H1 (cell line): ENCODE measurements at regions not wholly inside any gene's neighbourhood (a gene's known extent, or its start where the extent isn't known, plus 50 kb on each side); places are given as distances from the start of the nearest gene placed in this dataset.

ENCODE experiments used
- CTCF ChIA-PET: fragments of 300-600 bp; sonication (Branson Sonifier 250); formaldehyde crosslinking; loops from one replicate; lab custom pipeline; 2021; ENCODE audit not compliant: partially characterized antibody; lab: Charles Lee
- POLR2A ChIA-PET: fragments of 300-600 bp; sonication (Branson Sonifier 250); formaldehyde crosslinking; loops from one replicate; lab custom pipeline; 2021; ENCODE audit warnings: inconsistent platforms; ENCODE audit not compliant: partially characterized antibody; lab: Charles Lee
- DNase-seq, 2 experiments: peaks; one replicate each; pipeline versions ENCODE4 v3.0.0 to v3.0.0-alpha.2; 2010 to 2022; ENCODE audit warnings: low spot score in 2 of 2, low read depth in 1 of 2, mixed read lengths in 1 of 2
- FAIRE-seq: peaks from 2 replicates; lab custom pipeline; 2011; peaks lifted over from hg19 to GRCh38; lab: Jason Lieb, UNC
- H2AFZ ChIP-seq: 2 replicates; pipeline ENCODE4 v1.8.1; 2012; ENCODE audit warnings: low read length, inconsistent platforms
- H2AK5ac ChIP-seq: 2 replicates; pipeline ENCODE4 v1.6.1; 2013; ENCODE audit warnings: low read depth, low read length
- H2BK120ac ChIP-seq: replicated peaks from 2 replicates; pipeline ENCODE3; 2013; ENCODE audit warnings: low read depth, low read length, inconsistent platforms
- H2BK12ac ChIP-seq: 2 replicates; pipeline ENCODE4 v1.6.1; 2013; ENCODE audit warnings: low read depth, low read length
- H2BK15ac ChIP-seq: 2 replicates; pipeline ENCODE4 v1.6.1; 2013; ENCODE audit warnings: low read length
- H2BK20ac ChIP-seq: 2 replicates; pipeline ENCODE4 v1.6.1; 2013; ENCODE audit warnings: low read length
- H2BK5ac ChIP-seq: 2 replicates; pipeline ENCODE4 v1.6.1; 2013; ENCODE audit warnings: low read depth, low read length
- H3K14ac ChIP-seq: 2 replicates; pipeline ENCODE4 v1.6.1; 2013; ENCODE audit warnings: inconsistent platforms; ENCODE audit not compliant: insufficient read length
- H3K18ac ChIP-seq: 2 replicates; pipeline ENCODE4 v1.6.1; 2013; ENCODE audit warnings: low read length; ENCODE audit errors: extremely low read depth
- H3K23ac ChIP-seq: 2 replicates; pipeline ENCODE4 v1.6.1; 2013; ENCODE audit warnings: inconsistent platforms; ENCODE audit not compliant: insufficient read length
- H3K23me2 ChIP-seq: 2 replicates; pipeline ENCODE4 v1.6.1; 2013; ENCODE audit warnings: low read depth, low read length
- H3K27ac ChIP-seq: 2 replicates; pipeline ENCODE4 v1.6.1; 2011; ENCODE audit warnings: low read depth, low read length, inconsistent platforms
- H3K27me3 ChIP-seq, 4 experiments: replicated peaks in 1 of 4; 1 replicate in 1 of 4; 2 replicates in 3 of 4; pipeline versions ENCODE4 v1.6.1 to v1.8.1; 2011 to 2013; ENCODE audit warnings: low read length in 3 of 4, mild to moderate bottlenecking in 3 of 4, inconsistent platforms in 2 of 4, mixed read lengths in 2 of 4, moderate library complexity in 1 of 4; ENCODE audit not compliant: control insufficient read depth in 3 of 4, insufficient read depth in 3 of 4; ENCODE audit errors: extremely low read depth in 1 of 4
- H3K36me3 ChIP-seq, 4 experiments: 2 replicates each; pipeline versions ENCODE4 v1.6.1 to v1.8.1; 2011 to 2013; ENCODE audit warnings: mild to moderate bottlenecking in 4 of 4, low read length in 3 of 4, moderate library complexity in 2 of 4, control low read depth in 1 of 4, inconsistent platforms in 1 of 4; ENCODE audit not compliant: insufficient read depth in 4 of 4, control insufficient read depth in 2 of 4
- H3K4ac ChIP-seq: replicated peaks from 2 replicates; pipeline ENCODE3; 2013; ENCODE audit warnings: low read length, low read depth, mixed read lengths, inconsistent platforms; ENCODE audit not compliant: insufficient read length
- H3K4me1 ChIP-seq, 4 experiments: replicated peaks in 1 of 4; 1 replicate in 1 of 4; 2 replicates in 3 of 4; pipeline versions ENCODE4 v1.6.1 to v1.8.1; 2011 to 2013; ENCODE audit warnings: low read length in 3 of 4, inconsistent platforms in 2 of 4, mixed read lengths in 1 of 4; ENCODE audit not compliant: insufficient read depth in 4 of 4, control insufficient read depth in 3 of 4
- H3K4me2 ChIP-seq, 2 experiments: 2 replicates each; pipeline versions ENCODE4 v1.6.1 to v1.8.1; 2011 to 2013; ENCODE audit warnings: low read depth in 2 of 2, low read length in 2 of 2, control low read depth in 1 of 2, inconsistent platforms in 1 of 2, mild to moderate bottlenecking in 1 of 2; ENCODE audit not compliant: insufficient read depth in 1 of 2
- H3K4me3 ChIP-seq, 4 experiments: fragments of 200-600, 300-600 bp in 1 of 4; sonication (generic), shearing (Covaris generic), sonication (Bioruptor Twin) in 1 of 4; 2 replicates each; pipeline versions ENCODE4 v1.5.1 to v1.8.1; 2011 to 2016; ENCODE audit warnings: low read length in 4 of 4, low read depth in 3 of 4, control low read depth in 2 of 4, inconsistent platforms in 2 of 4, mild to moderate bottlenecking in 2 of 4, mixed read lengths in 1 of 4, moderate library complexity in 1 of 4; ENCODE audit not compliant: insufficient read depth in 2 of 4; ENCODE audit errors: extremely low read depth in 1 of 4
- H3K56ac ChIP-seq: replicated peaks from 2 replicates; pipeline ENCODE3; 2013; ENCODE audit warnings: low read depth, mild to moderate bottlenecking, mixed read lengths, low read length, inconsistent platforms; ENCODE audit not compliant: insufficient read length
- H3K79me1 ChIP-seq: 2 replicates; pipeline ENCODE4 v1.6.1; 2013; ENCODE audit warnings: low read depth, low read length, control low read depth
- H3K79me2 ChIP-seq, 2 experiments: 2 replicates each; pipeline versions ENCODE4 v1.6.1 to v1.8.1; 2012 to 2013; ENCODE audit warnings: low read length in 2 of 2, mild to moderate bottlenecking in 2 of 2, inconsistent platforms in 1 of 2; ENCODE audit not compliant: insufficient read depth in 2 of 2, control insufficient read depth in 1 of 2
- H3K9ac ChIP-seq, 4 experiments: replicated peaks in 1 of 4; 1 replicate in 1 of 4; 2 replicates in 3 of 4; pipeline versions ENCODE4 v1.6.1 to v1.8.1; 2011 to 2013; ENCODE audit warnings: low read depth in 3 of 4, low read length in 3 of 4, control low read depth in 2 of 4, mild to moderate bottlenecking in 2 of 4, moderate library complexity in 2 of 4, inconsistent platforms in 1 of 4; ENCODE audit errors: extremely low read depth in 1 of 4
- H3K9me3 ChIP-seq, 2 experiments: 2 replicates each; pipeline versions ENCODE4 v1.6.1 to v1.8.1; 2012 to 2013; ENCODE audit warnings: mild to moderate bottlenecking in 2 of 2, moderate library complexity in 2 of 2, control low read depth in 1 of 2, inconsistent platforms in 1 of 2, low read depth in 1 of 2, low read length in 1 of 2, mixed read lengths in 1 of 2; ENCODE audit not compliant: insufficient read depth in 2 of 2
- H4K20me1 ChIP-seq, 2 experiments: replicated peaks in 1 of 2; 2 replicates each; pipeline versions ENCODE3 to v1.8.1; 2011 to 2013; ENCODE audit warnings: inconsistent platforms in 2 of 2, low read length in 2 of 2, mild to moderate bottlenecking in 1 of 2; ENCODE audit not compliant: insufficient read depth in 2 of 2, control insufficient read depth in 1 of 2
- H4K5ac ChIP-seq: 2 replicates; pipeline ENCODE4 v1.6.1; 2013; ENCODE audit warnings: low read length, low read depth, mixed read lengths, inconsistent platforms; ENCODE audit not compliant: insufficient read length
- H4K8ac ChIP-seq: 2 replicates; pipeline ENCODE4 v1.8.0; 2013; ENCODE audit warnings: mild to moderate bottlenecking, moderate library complexity, low read length, inconsistent platforms; ENCODE audit not compliant: insufficient read depth; ENCODE audit errors: extremely low read depth
- H4K91ac ChIP-seq: replicated peaks from 2 replicates; pipeline ENCODE3; 2013; ENCODE audit warnings: low read length, mixed read lengths, inconsistent platforms; ENCODE audit not compliant: insufficient read length
- BACH1 ChIP-seq: IDR thresholded peaks from 2 replicates; pipeline ENCODE4 v1.6.1; 2012; ENCODE audit warnings: low read length, improper control_type of control experiment
- CHD2 ChIP-seq: IDR thresholded peaks from 2 replicates; pipeline ENCODE4 v1.6.1; 2012; ENCODE audit warnings: low read length, improper control_type of control experiment
- E2F6 ChIP-seq: IDR thresholded peaks from 2 replicates; pipeline ENCODE4 v1.6.1; 2012; ENCODE audit warnings: inconsistent platforms
- HDAC2 ChIP-seq, 2 experiments: fragments of 300-600 bp in 1 of 2; sonication (generic) in 1 of 2; IDR thresholded peaks; 2 replicates each; pipeline ENCODE4 v1.6.1; 2011 to 2012; ENCODE audit warnings: low read depth in 2 of 2, low read length in 2 of 2, mild to moderate bottlenecking in 2 of 2, moderate library complexity in 2 of 2, borderline replicate concordance in 1 of 2, inconsistent platforms in 1 of 2
- JUN ChIP-seq: IDR thresholded peaks from 2 replicates; pipeline ENCODE4 v1.6.1; 2011; ENCODE audit warnings: low read depth, mild to moderate bottlenecking, improper control_type of control experiment, low read length
- MAFK ChIP-seq: IDR thresholded peaks from 2 replicates; pipeline ENCODE4 v1.6.1; 2012; ENCODE audit warnings: low read depth, mild to moderate bottlenecking, improper control_type of control experiment, low read length
- NANOG ChIP-seq: IDR thresholded peaks from 2 replicates; pipeline ENCODE4 v1.6.1; 2011; ENCODE audit warnings: low read length, low read depth, mild to moderate bottlenecking, inconsistent platforms; ENCODE audit not compliant: insufficient read depth, poor library complexity, severe bottlenecking
- POLR2AphosphoS5 ChIP-seq: IDR thresholded peaks from 2 replicates; pipeline ENCODE4 v1.6.1; 2011; ENCODE audit warnings: low read depth, low read length
- POU5F1 ChIP-seq: IDR thresholded peaks from 2 replicates; pipeline ENCODE4 v1.6.1; 2011; ENCODE audit warnings: low read depth, mild to moderate bottlenecking, low read length, moderate library complexity
- RNF2 ChIP-seq: fragments of 200-900, 300-1000 bp; sonication (generic); IDR thresholded peaks from 2 replicates; pipeline ENCODE4 v1.7.1; 2016; ENCODE audit warnings: borderline replicate concordance, low read depth, mild to moderate bottlenecking, antibody characterized with exemption, low read length; ENCODE audit not compliant: poor library complexity, severe bottlenecking; ENCODE audit errors: missing control alignments
- TBP ChIP-seq: IDR thresholded peaks from 2 replicates; pipeline ENCODE4 v1.6.1; 2011; ENCODE audit warnings: low read depth, low read length, improper control_type of control experiment
- WGBS, 2 experiments: shearing (Covaris generic) in 1 of 2; methylation state at CpG; one replicate each; pipeline versions ENCODE4 v1.1.6 to v1.1.7; 2013 to 2015; ENCODE audit warnings: low lambda C conversion rate in 2 of 2, mixed read lengths in 2 of 2, inconsistent platforms in 1 of 2, low coverage in 1 of 2, missing lambda C conversion rate in 1 of 2; ENCODE audit not compliant: insufficient replicate concordance in 2 of 2, insufficient coverage in 1 of 2, insufficient read length in 1 of 2; ENCODE audit errors: extremely low coverage in 1 of 2, missing lambda C conversion rate in 1 of 2; 5-methylcytosine and 5-hydroxymethylcytosine counted together

- no peak overlapping the region for H4K91ac ChIP-seq
- no peak for FAIRE-seq
- no peak overlapping the region for H4K8ac ChIP-seq
- H2AFZ ChIP-seq = peak overlapping the region; percentile 91
- POLR2A ChIA-PET = no interaction called here
- no peaks in the 10 kb centered on the region for H3K27me3 ChIP-seq
- no peaks in the 10 kb centered on the region for H3K4me1 ChIP-seq
- no peak overlapping the region for H3K4me2 ChIP-seq
- H2AK5ac ChIP-seq = no peak overlapping the region
- H3K18ac ChIP-seq = no peak overlapping the region
- H4K20me1 ChIP-seq = no peaks in the 10 kb centered on the region
- no peak overlapping the region for H2BK20ac ChIP-seq
- H3K9ac ChIP-seq = no peak overlapping the region
- no peak overlapping the region for H2BK5ac ChIP-seq
- no peaks in the 10 kb centered on the region for H3K79me1 ChIP-seq
- no peak overlapping the region for H3K14ac ChIP-seq
- no peak overlapping the region for H3K4me3 ChIP-seq
- no peak overlapping the region for H3K4ac ChIP-seq
- CTCF ChIA-PET = no interaction called here
- H4K5ac ChIP-seq = no peak overlapping the region
- H2BK12ac ChIP-seq = no peak overlapping the region
- TF ChIP-seq TBP = no peak
- no peak for TF ChIP-seq NANOG
- TF ChIP-seq POU5F1 = no peak
- no peak for TF ChIP-seq BACH1
- no peak for TF ChIP-seq HDAC2 (IDR thresholded peaks at IDR 0.05; ENCODE audit: borderline replicate concordance in 1 of 2, low read depth in 2 of 2, low read length in 2 of 2)
- TF ChIP-seq MAFK = no peak
- TF ChIP-seq POLR2AphosphoS5 = no peak
- no peak for TF ChIP-seq JUN
- no peak for TF ChIP-seq CHD2
- no peak for TF ChIP-seq RNF2
- TF ChIP-seq E2F6 = no peak
- TF ChIP-seq, all 59 proteins: peak for 0
- no peak overlapping the region for H2BK15ac ChIP-seq
- no peaks in the 10 kb centered on the region for H3K36me3 ChIP-seq
- no peak overlapping the region for H3K27ac ChIP-seq
- WGBS, 2 experiments = 78% methylated on average over 3 of the region's 3 CpGs; no CpG with 5 or more reads in 1 of the 2 experiments
- no peak overlapping the region for H2BK120ac ChIP-seq
- no peaks in the 10 kb centered on the region for H3K79me2 ChIP-seq
- H3K23ac ChIP-seq = no peak overlapping the region
- H3K23me2 ChIP-seq = no peaks in the 10 kb centered on the region
- H3K9me3 ChIP-seq = no peaks in the 10 kb centered on the region
- no peak overlapping the region for H3K56ac ChIP-seq
- DNase-seq = no peak
These were observed 1073.9 kb downstream of the NXPH1 start for GRCh38 chr7:9507290-9507689.
